HTR-8/SVneo (cell line): ENCODE measurements at regions not wholly inside any gene's neighbourhood (a gene's known extent, or its start where the extent isn't known, plus 50 kb on each side); places are given as distances from the start of the nearest gene placed in this dataset.
A peak's percentile ranks its signal among the peaks of the same experiment; 100 is the strongest.

Experiments used
- DNase-seq: peaks from one replicate; pipeline ENCODE4 v3.0.0; 2011; ENCODE audit warnings: low spot score, mixed read lengths; ENCODE audit not compliant: insufficient read length
- FAIRE-seq: peaks from 2 replicates; lab custom pipeline; 2011; peaks lifted over from hg19 to GRCh38; lab: Jason Lieb, UNC

- DNase-seq (no peak), FAIRE-seq (no peak)
Observed at GRCh38 chr16:6955303-6955702, 377.3 kb upstream of the RBFOX1 start.

DNA sequence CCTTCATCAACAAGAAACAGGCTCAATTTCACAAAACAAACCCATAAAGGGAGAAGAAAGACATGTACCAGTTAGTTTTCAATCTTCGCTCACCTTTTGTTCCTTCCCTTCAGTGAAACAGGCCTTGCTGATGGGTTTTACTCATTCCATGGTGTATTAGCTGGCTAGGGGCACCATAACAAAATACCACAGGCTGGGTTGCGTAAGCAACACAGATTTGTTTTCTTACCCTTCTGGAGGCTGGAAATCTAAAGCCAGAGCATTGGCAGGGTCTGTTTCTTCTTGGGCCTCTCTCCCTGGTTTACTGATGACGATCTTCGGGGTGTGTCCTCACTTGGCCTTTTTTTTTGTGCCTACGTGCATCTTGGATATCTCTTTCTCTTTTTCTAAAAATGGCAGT, 383.4 kb upstream of the RBFOX1 start:
- FAIRE-seq = no peak

GRCh38 chr16:6947291-6947690, 385.4 kb upstream of the RBFOX1 start:
- no peak for FAIRE-seq

More for the DNA sequence above, 383.4 kb upstream of the RBFOX1 start:
- DNase-seq = no peak

GRCh38 chr16:6946802-6947201, 385.8 kb upstream of the RBFOX1 start:
- no peak for FAIRE-seq
- DNase-seq = no peak

More at GRCh38 chr16:6947291-6947690, 385.4 kb upstream of the RBFOX1 start:
- DNase-seq = no peak

GRCh38 chr16:6946106-6946505, 386.5 kb upstream of the RBFOX1 start:
- FAIRE-seq = no peak
- DNase-seq = no peak

DNA sequence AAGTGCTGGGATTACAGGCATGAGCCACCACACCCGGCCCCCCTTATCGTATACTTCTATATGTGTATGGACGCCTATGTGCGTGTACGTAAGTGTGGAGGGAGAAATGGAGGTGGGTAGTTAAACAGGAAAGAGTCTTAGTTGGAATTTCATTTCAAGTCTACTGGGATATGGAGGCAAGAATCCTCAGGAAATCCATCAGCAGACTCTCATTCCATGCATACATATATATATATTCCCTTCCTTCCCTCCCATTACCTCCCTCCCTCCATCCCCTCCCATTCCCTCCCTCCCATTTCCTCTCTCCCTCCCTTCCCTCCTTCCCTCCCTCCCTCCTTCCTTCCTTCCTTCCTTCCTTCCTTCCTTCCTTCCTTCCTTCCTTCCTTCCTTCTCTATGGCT, 391.7 kb upstream of the RBFOX1 start:
- no peak for DNase-seq
- FAIRE-seq = no peak

GRCh38 chr16:6937641-6938040, 395.0 kb upstream of the RBFOX1 start:
- FAIRE-seq = no peak
- DNase-seq = no peak

- no peak for FAIRE-seq
- no peak for DNase-seq
Observed at GRCh38 chr16:6932871-6933385, 399.7 kb upstream of the RBFOX1 start.

- FAIRE-seq = no peak
Observed at GRCh38 chr16:6929868-6930267, 402.8 kb upstream of the RBFOX1 start.

GRCh38 chr16:6926762-6927161, 405.9 kb upstream of the RBFOX1 start:
- FAIRE-seq = no peak
- no peak for DNase-seq

More at GRCh38 chr16:6929868-6930267, 402.8 kb upstream of the RBFOX1 start:
- no peak for DNase-seq

DNA sequence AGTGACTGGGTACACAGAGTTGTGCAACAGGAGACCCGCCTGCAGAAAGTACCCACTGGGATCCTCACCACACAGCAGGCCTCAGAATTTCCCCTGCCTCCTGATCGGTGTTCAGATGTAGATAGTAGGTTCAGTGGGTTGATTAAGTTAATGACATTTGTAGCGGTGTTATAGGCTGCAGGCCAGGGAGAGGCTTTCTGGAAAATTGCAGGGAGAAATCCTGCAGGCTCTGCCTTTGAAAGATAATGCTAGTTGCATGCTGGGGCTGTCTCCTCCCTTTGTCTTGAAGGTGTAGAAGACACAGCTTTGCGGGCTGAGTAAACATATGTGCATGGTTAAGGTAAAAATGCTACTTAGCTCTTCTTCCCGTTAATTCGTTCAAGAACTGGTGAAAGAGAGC, 406.3 kb upstream of the RBFOX1 start:
- DNase-seq = no peak
- no peak for FAIRE-seq

- DNase-seq (no peak), FAIRE-seq (no peak)
Observed at GRCh38 chr16:6918646-6919045, 414.0 kb upstream of the RBFOX1 start.

DNA sequence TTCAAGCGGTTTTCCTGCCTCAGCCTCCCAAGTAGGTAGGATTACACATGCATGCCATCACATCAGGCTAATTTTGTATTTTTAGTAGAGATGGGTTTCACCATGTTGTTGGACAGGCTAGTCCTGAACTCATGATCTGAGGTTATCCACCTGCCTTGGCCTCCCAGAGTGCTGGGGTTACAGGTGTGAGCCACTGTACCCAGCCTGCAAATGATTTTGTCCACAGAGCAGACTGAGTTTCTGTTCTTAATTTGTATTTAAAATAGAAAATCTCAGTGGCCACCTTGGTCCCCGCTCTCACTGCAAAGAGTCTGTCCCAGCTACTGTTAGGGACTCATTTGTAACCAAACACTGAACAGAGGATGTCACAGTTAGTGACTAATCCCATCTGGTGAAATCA, 415.7 kb upstream of the RBFOX1 start:
- FAIRE-seq (no peak), DNase-seq (no peak)

DNA sequence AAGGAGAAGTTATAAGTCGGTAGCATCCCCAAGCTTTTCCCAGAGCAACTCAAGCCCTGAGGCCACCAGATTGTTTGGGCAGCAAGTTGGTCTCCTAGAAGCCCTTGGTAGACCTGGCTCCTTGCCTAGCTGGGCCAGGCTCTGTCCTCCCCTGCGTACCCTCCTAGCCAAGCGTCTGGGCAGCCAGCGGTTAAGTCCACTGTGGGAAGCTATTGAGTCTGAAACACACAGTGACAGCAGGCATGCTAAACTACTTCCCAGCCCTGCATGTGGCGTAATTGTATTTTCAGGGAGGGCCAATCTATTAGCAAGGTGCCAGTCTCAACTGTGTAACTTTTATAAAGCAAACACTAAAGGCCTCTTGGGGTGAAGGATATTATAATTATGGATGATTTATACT, 419.1 kb upstream of the RBFOX1 start:
- DNase-seq = no peak
- no peak for FAIRE-seq

- DNase-seq (no peak), FAIRE-seq (no peak)
Observed at GRCh38 chr16:6910301-6910700, 422.3 kb upstream of the RBFOX1 start.

GRCh38 chr16:6905601-6906000, 427.0 kb upstream of the RBFOX1 start:
- no peak for FAIRE-seq
- no peak for DNase-seq

- FAIRE-seq (no peak), DNase-seq (no peak)
Observed at GRCh38 chr16:6903671-6904070, 429.0 kb upstream of the RBFOX1 start.

GRCh38 chr16:6898896-6899295, 433.7 kb upstream of the RBFOX1 start:
- FAIRE-seq (peak; percentile 79), DNase-seq (no peak)

DNA sequence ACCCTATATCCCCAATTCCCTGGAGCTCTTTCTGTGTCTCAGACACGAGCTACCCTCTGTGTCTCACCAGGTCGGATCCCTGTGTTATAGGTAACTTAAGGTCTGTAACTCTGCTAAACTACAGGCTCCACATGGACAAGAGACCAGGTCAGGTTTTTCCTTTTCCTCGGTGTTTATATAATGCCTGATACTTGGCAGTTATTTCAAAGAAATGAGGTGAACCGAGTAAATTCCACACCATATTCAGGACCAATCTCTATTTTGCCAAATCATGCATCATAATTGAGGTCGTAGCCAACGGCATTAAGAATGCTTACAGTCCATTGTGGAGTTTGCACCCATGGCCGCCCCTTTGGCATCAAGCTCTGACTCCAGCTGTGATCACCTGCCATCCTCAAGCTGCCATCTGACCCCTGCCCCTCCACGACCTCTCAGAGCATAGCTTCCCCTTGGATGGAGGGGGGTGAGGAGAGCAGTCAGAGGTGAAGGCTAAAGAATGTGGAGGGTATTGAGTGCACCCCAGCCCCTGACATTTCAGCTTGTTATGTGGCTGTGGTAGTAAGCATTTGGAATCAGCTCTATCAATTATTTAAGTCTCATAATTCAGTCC, 434.7 kb upstream of the RBFOX1 start:
- FAIRE-seq (no peak), DNase-seq (no peak)

DNA sequence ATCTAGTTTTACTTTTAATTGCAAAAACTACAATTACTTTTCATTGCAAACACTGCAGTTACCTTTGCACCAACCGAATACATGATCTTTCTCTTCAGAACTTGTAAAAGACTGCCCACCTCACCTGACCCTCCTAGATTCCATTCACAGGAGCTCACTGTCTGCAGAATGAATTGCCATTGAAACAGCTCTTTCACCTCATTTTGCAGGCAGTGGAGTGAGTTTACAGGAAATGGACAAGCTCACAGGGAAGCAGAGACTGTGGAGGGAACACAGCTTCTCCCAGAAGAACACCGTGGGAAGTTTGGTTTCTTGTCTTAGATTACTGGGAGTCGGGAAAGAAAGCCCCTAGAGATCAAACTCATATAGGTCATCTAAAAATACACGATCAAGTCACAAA, 439.7 kb upstream of the RBFOX1 start:
- FAIRE-seq (no peak), DNase-seq (no peak)

- DNase-seq = no peak
- no peak for FAIRE-seq
Observed at GRCh38 chr16:6891496-6891895, 441.1 kb upstream of the RBFOX1 start.

DNA sequence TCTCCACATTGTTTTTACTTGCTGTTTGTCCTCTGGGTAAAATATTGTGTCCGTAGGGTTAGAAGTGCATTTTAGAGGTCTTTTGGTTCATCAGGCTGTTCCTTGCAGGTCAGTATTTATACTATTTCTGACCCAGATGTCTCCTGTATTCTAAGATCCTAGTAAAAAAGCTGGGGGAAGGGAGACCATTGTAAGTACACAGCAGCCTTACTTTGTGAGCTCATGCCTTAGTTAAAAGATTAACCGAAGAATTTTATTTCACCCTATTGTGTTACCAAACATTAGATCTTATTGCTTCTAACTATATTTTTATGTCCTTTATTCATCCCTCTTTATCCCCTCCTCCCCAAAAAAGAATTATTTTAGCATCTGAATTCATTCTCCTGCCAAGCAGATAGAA, 444.1 kb upstream of the RBFOX1 start:
- FAIRE-seq = no peak
- no peak for DNase-seq
